B cell (primary cell): ENCODE measurements at regions not wholly inside any gene's neighbourhood (a gene's known extent, or its start where the extent isn't known, plus 50 kb on each side); places are given as distances from the start of the nearest gene placed in this dataset.

ENCODE experiments used
- EZH2 ChIP-seq: IDR thresholded peaks from 2 replicates; pipeline ENCODE4 v1.6.1; 2012; ENCODE audit warnings: borderline replicate concordance, low read depth, mild to moderate bottlenecking, moderate library complexity, low read length; ENCODE audit not compliant: insufficient read depth, poor library complexity, severe bottlenecking
- TF ChIP-seq, protein P1 (sequence below): fragments of 200-600 bp; IDR thresholded peaks from one replicate; pipeline ENCODE4 v1.8.0; 2022; ENCODE audit warnings: antibody characterized with exemption, mild to moderate bottlenecking

DNA sequence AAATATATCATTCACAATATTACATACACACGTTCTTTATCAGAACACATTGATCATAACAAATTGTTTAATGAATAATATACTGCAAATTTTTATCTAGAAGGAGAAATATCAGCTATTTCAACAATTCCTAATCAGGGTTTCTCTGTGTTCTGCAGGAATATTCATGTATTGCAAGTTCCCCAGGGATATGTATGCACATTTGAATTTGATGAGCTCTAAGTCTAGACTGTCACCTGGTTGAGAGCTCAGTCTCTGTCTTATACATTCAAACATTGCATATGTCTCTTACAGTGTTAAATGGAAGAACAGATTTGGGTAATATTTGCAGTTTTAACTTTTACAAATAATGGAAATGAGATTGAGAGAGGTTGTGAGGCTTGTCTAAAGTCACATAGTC, 829.7 kb downstream of the CDH11 start:
- TF ChIP-seq, protein P1, sequence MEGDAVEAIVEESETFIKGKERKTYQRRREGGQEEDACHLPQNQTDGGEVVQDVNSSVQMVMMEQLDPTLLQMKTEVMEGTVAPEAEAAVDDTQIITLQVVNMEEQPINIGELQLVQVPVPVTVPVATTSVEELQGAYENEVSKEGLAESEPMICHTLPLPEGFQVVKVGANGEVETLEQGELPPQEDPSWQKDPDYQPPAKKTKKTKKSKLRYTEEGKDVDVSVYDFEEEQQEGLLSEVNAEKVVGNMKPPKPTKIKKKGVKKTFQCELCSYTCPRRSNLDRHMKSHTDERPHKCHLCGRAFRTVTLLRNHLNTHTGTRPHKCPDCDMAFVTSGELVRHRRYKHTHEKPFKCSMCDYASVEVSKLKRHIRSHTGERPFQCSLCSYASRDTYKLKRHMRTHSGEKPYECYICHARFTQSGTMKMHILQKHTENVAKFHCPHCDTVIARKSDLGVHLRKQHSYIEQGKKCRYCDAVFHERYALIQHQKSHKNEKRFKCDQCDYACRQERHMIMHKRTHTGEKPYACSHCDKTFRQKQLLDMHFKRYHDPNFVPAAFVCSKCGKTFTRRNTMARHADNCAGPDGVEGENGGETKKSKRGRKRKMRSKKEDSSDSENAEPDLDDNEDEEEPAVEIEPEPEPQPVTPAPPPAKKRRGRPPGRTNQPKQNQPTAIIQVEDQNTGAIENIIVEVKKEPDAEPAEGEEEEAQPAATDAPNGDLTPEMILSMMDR, result no peak
- no peak for TF ChIP-seq EZH2
